GM12878 (cell line): ENCODE measurements at regions not wholly inside any gene's neighbourhood (a gene's known extent, or its start where the extent isn't known, plus 50 kb on each side); places are given as distances from the start of the nearest gene placed in this dataset.

Experiments used
- ATAC-seq: fragments of 200-7000 bp; cut with Tn5 transposase; 3 replicates; pipeline ENCODE4 v1.9.1; 2020; ENCODE audit warnings: mild to moderate bottlenecking, moderate library complexity
- BruUV-seq: library from RNA; stranded (reverse); fragments of 400-500 nt; replicated peaks from 2 replicates; lab custom pipeline; 2021; lab: Mats Ljungman, UMichigan
- CTCF ChIA-PET: fragments of 300-600 bp; sonication (Branson Sonifier 250); formaldehyde crosslinking; extraction: SDS; loops from one replicate; lab custom pipeline; 2021; ENCODE audit warnings: inconsistent platforms; lab: Yijun Ruan, JAX
- POLR2A ChIA-PET: fragments of 350-600 bp; formaldehyde crosslinking; extraction: SDS; loops from one replicate; lab custom pipeline; 2021; ENCODE audit warnings: inconsistent platforms; lab: Charles Lee
- RAD21 ChIA-PET: fragments of 300-600 bp; sonication (Branson Sonifier 250); formaldehyde crosslinking; loops from one replicate; lab custom pipeline; 2023; ENCODE audit warnings: antibody characterized with exemption; ENCODE audit not compliant: unreplicated experiment; lab: Charles Lee
- SMC1A ChIA-PET: fragments of 300-600 bp; sonication (Branson Sonifier 250); formaldehyde crosslinking; loops from one replicate; lab custom pipeline; 2023; ENCODE audit not compliant: unreplicated experiment, uncharacterized antibody; lab: Charles Lee
- DNase-seq: peaks from one replicate; pipeline ENCODE4 v3.0.0-alpha.2; 2011; ENCODE audit warnings: low read depth, low spot score
- FAIRE-seq: peaks from 3 replicates; lab custom pipeline; 2011; peaks lifted over from hg19 to GRCh38; lab: Jason Lieb, UNC
- H2AFZ ChIP-seq: 2 replicates; pipeline ENCODE4 v1.6.0; 2011; ENCODE audit warnings: low read depth, low read length, control low read depth; ENCODE audit not compliant: control insufficient read depth
- H3K27ac ChIP-seq: 2 replicates; pipeline ENCODE4 v1.5.1; 2011; ENCODE audit warnings: control low read depth; ENCODE audit not compliant: control insufficient read depth, insufficient read depth
- H3K27me3 ChIP-seq, 2 experiments: replicated peaks in 1 of 2; 2 replicates each; pipeline versions ENCODE4 v1.6.0 to v1.6.1; 2011; ENCODE audit warnings: low read length in 1 of 2; ENCODE audit not compliant: control insufficient read depth in 2 of 2, insufficient read depth in 2 of 2
- H3K36me3 ChIP-seq, 2 experiments: 2 replicates each; pipeline ENCODE4 v1.5.1; 2011; ENCODE audit warnings: low read length in 1 of 2; ENCODE audit not compliant: control insufficient read depth in 2 of 2, insufficient read depth in 2 of 2
- H3K4me1 ChIP-seq: 2 replicates; pipeline ENCODE4 v1.6.1; 2011; ENCODE audit warnings: mild to moderate bottlenecking, low read length, moderate library complexity, mixed read lengths; ENCODE audit not compliant: control insufficient read depth, insufficient read depth
- H3K4me2 ChIP-seq: 2 replicates; pipeline ENCODE4 v1.6.0; 2011; ENCODE audit warnings: control low read depth; ENCODE audit not compliant: control insufficient read depth, insufficient read depth
- H3K4me3 ChIP-seq: fragments of 200-600 bp; sonication (generic); 2 replicates; pipeline ENCODE4 v1.5.1; 2016
- H3K79me2 ChIP-seq: 2 replicates; pipeline ENCODE4 v1.6.0; 2011; ENCODE audit warnings: low read length; ENCODE audit not compliant: control insufficient read depth, insufficient read depth
- H3K9ac ChIP-seq: 2 replicates; pipeline ENCODE4 v1.8.0; 2011; ENCODE audit warnings: low read length, control low read depth, mixed read lengths; ENCODE audit not compliant: control insufficient read depth, insufficient read depth
- H3K9me3 ChIP-seq: replicated peaks from 3 replicates; pipeline ENCODE4 v1.5.1; 2011; ENCODE audit warnings: mild to moderate bottlenecking, low read length; ENCODE audit not compliant: control insufficient read depth, insufficient read depth
- H4K20me1 ChIP-seq: 2 replicates; pipeline ENCODE4 v1.6.0; 2011; ENCODE audit not compliant: control insufficient read depth, insufficient read depth
- ASH2L ChIP-seq: fragments of 300-600, 200-600 bp; sonication (generic); IDR thresholded peaks from 2 replicates; pipeline ENCODE4 v1.6.1; 2017; ENCODE audit warnings: low read depth, mild to moderate bottlenecking, borderline replicate concordance
- ATF2 ChIP-seq: IDR thresholded peaks from 2 replicates; pipeline ENCODE4 v1.6.1; 2012; ENCODE audit warnings: low read length, inconsistent platforms
- BACH1 ChIP-seq: fragments of 450-650 bp; IDR thresholded peaks from 2 replicates; pipeline ENCODE4 v1.6.1; 2017; ENCODE audit warnings: mild to moderate bottlenecking, borderline replicate concordance
- CBFB ChIP-seq: IDR thresholded peaks from 2 replicates; pipeline ENCODE4 v1.6.1; 2016; ENCODE audit warnings: antibody characterized with exemption, low read depth
- IKZF2 ChIP-seq, 2 experiments: fragments of 450-650 bp; IDR thresholded peaks; 2 replicates each; pipeline ENCODE4 v1.6.1; 2017; ENCODE audit warnings: mild to moderate bottlenecking in 2 of 2, moderate library complexity in 2 of 2
- KLF5 ChIP-seq: fragments of 450-650 bp; IDR thresholded peaks from 2 replicates; pipeline ENCODE4 v1.6.1; 2014; ENCODE audit warnings: mild to moderate bottlenecking; ENCODE audit not compliant: partially characterized antibody
- MAX ChIP-seq: IDR thresholded peaks from 2 replicates; pipeline ENCODE4 v1.6.1; 2012; ENCODE audit warnings: low read depth, low read length, improper control_type of control experiment
- NKRF ChIP-seq: fragments of 450-650 bp; conservative IDR thresholded peaks from 2 replicates; pipeline ENCODE4 v1.6.1; 2017; ENCODE audit warnings: mild to moderate bottlenecking, moderate library complexity
- POLR2AphosphoS5 ChIP-seq: IDR thresholded peaks from 2 replicates; pipeline ENCODE4 v1.6.1; 2011; ENCODE audit warnings: mild to moderate bottlenecking, low read length, inconsistent platforms
- RAD51 ChIP-seq: fragments of 450-650 bp; IDR thresholded peaks from 2 replicates; pipeline ENCODE4 v1.6.1; 2016; ENCODE audit warnings: moderate library complexity, mild to moderate bottlenecking, inconsistent platforms
- ZBTB11 ChIP-seq: fragments of 450-650 bp; formaldehyde crosslinking; IDR thresholded peaks from 2 replicates; pipeline ENCODE4 v1.5.0; 2022; ENCODE audit warnings: mild to moderate bottlenecking, missing genetic modification characterization
- ZNF384 ChIP-seq: IDR thresholded peaks from 2 replicates; pipeline ENCODE4 v1.6.1; 2012; ENCODE audit warnings: low read depth, mild to moderate bottlenecking, low read length, improper control_type of control experiment, borderline replicate concordance
- WGBS: methylation state at CpG from one replicate; pipeline ENCODE4 v1.1.6; 2016; ENCODE audit warnings: low lambda C conversion rate; ENCODE audit not compliant: insufficient replicate concordance, insufficient coverage; ENCODE audit errors: missing lambda C conversion rate; 5-methylcytosine and 5-hydroxymethylcytosine counted together
- in situ Hi-C: fragments of 300-500 bp; cut with MboI; formaldehyde crosslinking; loops from 9 replicates; pipeline ENCODE4 v1.14.3; 2018; ENCODE audit warnings: mixed read lengths
- intact Hi-C: fragments of 100-400 bp; cut with micrococcal nuclease; formaldehyde crosslinking; loops from one replicate; pipeline ENCODE4 v1.14.2; 2022; ENCODE audit not compliant: unreplicated experiment

- TF ChIP-seq ZBTB11 (CRISPR knock-in tag) (no peak), ZNF384 (no peak), KLF5 (no peak), IKZF2 (IDR thresholded peaks at IDR 0.05) (no peak)
Observed at GRCh38 chr16:10325783-10326543, 59.9 kb upstream of the ATF7IP2 start (continued).

GRCh38 chr16:10326647-10327046 lies 59.2 kb upstream of the ATF7IP2 start:
- Histone ChIP-seq H3K4me1 (0 out of 2 replicates have a peak, but pooled peaks cover 3% of the 10 kb centered on the region), H3K79me2 (no peaks in the 10 kb centered on the region)
- TF ChIP-seq MAX (no peak), POLR2AphosphoS5 (no peak), NKRF (no peak), CBFB (no peak), ATF2 (no peak), BACH1 (no peak), IKZF2 (IDR thresholded peaks at IDR 0.05) (no peak), ASH2L (no peak), RAD51 (no peak)
- TF ChIP-seq, all 136 proteins: peak for 0
- Histone ChIP-seq H3K27me3 (no peaks in the 10 kb centered on the region), H3K36me3 (no peaks in the 10 kb centered on the region), H3K9ac (no peak overlapping the region), H3K9me3 (no peaks in the 10 kb centered on the region; the same call in 2 of the 3 replicates), H3K4me2 (no peak overlapping the region), H2AFZ (no peak overlapping the region), H3K4me3 (no peak overlapping the region), H4K20me1 (no peaks in the 10 kb centered on the region), H3K27ac (no peak overlapping the region)
- ChIA-PET POLR2A (no interaction called here), SMC1A (interaction anchor here (0.6 to 2.5 kb wide), 6 partner anchors 9 to 178 kb away, joined by 3 to 8 read pairs (median 4); partner anchors contain the start of gene ATF7IP2), RAD21 (interaction anchor here (1.0 to 2.0 kb wide), 4 partner anchors 9 to 57 kb away, joined by 3 to 17 read pairs (median 5); no protein-coding TSS in a partner anchor), CTCF (interaction anchor here (0.6 to 2.3 kb wide), 2 partner anchors 11 to 418 kb away, joined by 3 to 10 read pairs; no protein-coding TSS in a partner anchor)
- 87% methylated on average over 5 of the region's 5 CpGs for WGBS
- intact Hi-C loops (loop anchor here (5.0 kb wide), 1 partner anchor 46 kb away; no protein-coding TSS in a partner anchor), in situ Hi-C loops (no loop called here)
- ATAC-seq (no peak), FAIRE-seq (no peak), DNase-seq (no peak)
- no TSS peak for BruUV-seq
